HG02852 (cell line): ENCODE measurements at regions not wholly inside any gene's neighbourhood (a gene's known extent, or its start where the extent isn't known, plus 50 kb on each side); places are given as distances from the start of the nearest gene placed in this dataset.
"Not testable (repeated sequence)": the region's sequence is repeated elsewhere in the genome, so short reads cannot be mapped to it uniquely, and the experiment has no call there.

Experiments used
- ATAC-seq: cut with Tn5 transposase; IDR thresholded peaks from one replicate; pipeline ENCODE4 v1.9.1; 2021; ENCODE audit warnings: mild to moderate bottlenecking, moderate library complexity; ENCODE audit not compliant: unreplicated experiment

DNA sequence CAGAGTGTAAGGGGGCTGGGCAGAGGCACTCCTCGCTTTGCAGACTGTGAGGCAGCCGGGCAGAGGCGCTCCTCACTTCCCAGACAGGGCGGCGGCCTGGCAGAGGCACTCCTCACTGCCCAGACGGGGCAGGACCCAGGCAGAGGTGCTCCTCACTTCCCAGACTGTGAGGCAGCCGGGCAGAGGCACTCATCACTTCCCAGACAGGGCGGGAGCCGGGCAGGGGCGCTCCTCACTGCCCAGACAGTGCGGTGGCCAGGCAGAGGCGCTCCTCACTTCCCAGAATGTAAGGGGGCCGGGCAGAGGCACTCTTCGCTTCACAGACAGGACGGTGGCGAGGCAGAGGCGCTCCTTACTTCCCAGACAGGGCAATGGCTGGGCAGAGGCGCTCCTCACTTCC lies 442.5 kb downstream of the SPATA31D1 start:
- no peak for ATAC-seq

DNA sequence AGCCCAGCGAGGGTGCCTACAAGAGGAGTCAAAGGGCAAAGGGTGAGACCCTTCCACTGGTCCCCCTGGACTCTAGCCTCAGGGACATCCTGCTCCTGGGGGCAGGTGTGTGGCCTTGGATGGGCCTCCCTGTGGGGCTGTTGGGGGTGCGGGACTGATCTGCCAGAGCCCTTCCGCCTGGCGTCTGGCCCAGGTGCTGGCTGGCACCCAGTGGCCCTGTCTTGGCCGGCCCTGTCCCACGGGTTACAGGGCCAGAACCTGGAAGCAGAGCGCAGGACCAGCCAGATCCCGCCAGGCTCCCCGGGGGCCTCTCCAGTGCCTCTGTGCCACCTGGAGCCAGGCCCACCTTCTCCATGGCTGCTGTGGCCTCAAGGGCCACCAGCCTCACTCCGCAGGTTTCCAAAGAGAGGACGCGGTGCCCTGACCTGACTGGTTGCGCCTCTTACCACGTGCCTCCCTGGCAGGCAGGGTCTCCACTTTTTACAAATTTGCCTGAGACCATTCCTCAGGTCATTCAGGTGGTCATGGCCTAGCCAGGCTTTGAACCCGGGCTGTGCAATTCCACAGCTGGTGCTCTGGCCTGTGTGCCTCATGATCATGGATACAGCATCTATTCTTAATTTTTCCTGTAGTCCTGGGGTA lies 444.8 kb downstream of the SPATA31D1 start:
- ATAC-seq, result not testable (repeated sequence)

DNA sequence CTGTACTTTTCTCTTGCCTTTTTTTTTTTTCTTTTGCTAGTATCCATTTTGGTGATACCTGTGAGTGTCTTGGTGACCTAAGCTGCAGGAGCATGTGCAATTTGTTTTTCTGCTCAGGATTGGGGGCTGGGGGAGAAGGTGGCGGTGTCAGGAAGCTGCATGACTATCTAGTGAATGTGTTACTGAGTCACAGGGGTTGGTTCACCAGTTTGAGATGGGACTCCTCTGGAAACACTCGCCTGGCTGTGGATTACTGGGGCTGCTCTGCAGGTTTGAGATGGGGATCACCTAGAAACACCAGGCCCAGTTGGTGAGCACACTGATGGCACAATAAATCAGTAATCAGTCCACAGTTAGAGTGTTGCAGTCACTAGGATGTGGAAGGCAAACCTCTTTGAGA lies 447.9 kb downstream of the SPATA31D1 start:
- ATAC-seq, result no peak

DNA sequence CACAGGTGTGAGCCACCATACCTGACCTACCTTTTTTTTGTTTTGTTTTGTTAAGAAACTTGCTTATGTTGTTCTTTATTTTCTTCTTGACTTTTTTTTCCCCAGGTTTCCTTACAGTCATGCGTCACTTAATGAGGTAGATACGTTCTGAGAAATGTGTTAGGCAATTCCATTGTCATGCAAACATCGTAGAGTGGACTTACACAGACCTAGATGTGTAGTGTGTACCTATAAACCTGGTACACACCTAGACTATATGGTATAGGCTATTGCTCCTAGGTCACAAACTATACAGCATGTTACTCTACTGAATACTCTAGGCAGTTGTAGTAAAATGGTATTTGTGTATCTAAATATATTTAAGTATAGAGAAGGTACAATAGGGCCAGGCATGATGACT lies 448.6 kb downstream of the SPATA31D1 start:
- ATAC-seq, result not testable (repeated sequence)

DNA sequence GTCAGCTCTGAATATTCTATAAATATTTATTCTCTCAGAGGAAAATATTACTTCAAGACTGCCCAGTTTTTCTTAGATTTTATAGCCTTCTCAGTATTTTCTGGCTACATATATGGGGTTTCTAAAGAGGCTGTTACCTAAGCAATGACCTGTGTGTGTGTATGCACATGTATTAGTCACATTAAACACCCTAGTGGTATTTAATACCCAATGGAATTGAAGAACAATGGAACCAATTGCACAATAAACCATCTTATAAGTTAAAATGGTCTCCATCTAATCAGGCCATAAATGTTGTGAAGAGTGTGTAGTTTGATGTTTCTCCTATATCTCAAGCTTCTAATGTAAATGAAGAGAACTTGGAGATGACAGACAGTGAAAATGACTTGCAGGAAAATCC lies 450.0 kb downstream of the SPATA31D1 start:
- ATAC-seq, result no peak

DNA sequence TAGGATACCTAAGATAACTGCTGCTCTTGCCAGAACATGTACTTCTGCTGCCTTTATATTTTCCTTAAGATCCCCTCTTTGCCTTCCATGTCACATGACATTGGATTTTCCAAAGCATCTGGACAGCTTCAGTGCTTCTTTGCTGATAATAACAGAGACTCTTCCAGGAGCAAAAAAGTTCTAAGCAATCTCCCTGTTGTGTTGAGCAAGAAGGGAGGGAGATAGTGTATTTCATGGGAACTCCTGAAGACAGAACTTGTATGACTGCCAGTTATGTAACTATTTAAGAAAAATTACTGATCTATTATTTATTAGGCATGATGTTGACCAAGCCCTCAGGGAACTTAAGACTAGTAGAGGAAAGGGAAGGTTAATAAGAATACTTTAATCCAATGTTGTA lies 454.7 kb downstream of the SPATA31D1 start:
- no peak for ATAC-seq

DNA sequence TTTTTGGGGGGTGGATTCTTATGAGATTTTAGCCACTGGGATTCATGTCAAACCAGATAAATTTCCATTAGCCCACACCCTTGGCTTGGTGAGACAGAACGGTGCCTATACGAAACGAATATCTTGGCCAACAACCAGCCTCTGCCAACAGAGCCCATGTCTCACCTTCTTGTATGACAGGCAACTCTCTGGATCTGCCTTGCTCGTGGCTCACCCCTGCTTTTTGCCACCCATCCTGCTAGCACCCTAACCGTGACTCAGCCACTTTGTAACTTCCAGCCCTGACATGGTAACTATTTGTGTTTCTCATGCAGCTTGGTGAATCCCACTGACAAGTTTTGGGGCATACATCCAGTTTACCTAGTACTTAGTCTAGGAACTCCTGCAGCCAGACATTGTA lies 457.0 kb downstream of the SPATA31D1 start:
- no peak for ATAC-seq

DNA sequence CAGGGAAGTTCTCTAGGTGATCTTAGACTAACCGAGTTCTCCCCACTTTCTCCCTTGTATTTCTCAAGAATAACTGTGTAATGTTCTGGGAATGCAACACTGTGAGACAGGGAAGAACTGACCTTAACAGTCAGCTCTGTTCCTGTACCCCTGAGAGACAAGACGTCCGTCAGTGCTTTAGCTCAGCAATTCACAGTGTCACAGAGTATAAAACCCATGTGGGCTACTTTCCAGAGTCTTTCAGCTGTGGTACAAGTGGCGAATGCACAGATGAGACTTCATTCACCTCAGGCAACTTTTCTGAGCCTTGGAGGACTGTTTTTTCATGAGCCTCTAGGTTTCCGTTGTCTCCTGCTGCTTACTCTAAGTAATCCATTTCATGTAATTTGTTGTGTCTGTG lies 458.8 kb downstream of the SPATA31D1 start:
- ATAC-seq, result no peak

DNA sequence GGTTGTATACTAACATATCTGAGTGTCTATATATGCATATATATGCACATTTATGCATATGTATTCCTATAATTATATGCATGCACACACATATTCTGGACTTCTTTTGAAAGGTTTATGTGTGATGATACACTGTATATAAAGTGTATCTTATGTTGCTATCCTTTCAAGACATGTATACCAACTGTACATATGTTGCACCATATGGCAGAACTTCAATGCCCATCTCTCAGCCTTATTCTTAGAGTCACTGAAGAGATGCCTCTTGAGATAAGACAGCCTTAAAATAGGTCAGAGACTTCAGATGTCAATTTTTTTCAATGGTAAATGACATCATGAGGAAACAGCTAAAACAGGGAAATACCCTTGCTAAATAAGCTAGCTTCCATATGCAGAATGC lies 461.4 kb downstream of the SPATA31D1 start:
- no peak for ATAC-seq

DNA sequence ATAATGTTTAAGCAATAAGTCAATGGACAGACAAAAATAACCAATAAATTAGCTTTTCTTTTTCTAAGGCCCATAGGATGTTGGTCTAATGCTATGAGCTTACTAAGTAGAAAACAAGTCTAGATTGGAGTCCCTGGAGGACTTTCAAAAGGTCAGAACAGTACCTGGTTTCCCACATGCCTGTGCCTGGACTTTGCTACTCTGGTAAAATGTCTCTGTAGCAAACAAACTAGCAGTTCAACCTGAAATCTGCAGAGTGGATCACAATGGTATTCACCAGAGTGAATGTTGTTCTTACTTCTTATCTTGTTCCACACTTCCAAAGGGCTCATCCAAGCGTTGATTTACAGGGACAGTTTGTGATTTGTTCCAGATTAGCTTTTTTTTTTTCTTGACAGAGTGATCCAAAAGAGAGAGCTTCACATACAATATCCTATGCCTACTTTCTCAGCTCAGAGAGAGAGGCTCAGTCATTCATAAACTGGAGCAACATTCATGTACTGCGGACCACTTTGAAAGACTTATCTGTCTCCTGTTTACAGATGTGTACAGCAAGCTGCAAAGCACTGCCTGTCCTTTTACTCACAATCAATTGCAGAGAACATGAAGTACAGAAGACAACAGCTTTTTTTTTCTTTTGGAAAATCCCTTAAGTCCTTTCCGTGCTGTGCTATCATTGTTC lies 466.1 kb downstream of the SPATA31D1 start:
- no peak for ATAC-seq

DNA sequence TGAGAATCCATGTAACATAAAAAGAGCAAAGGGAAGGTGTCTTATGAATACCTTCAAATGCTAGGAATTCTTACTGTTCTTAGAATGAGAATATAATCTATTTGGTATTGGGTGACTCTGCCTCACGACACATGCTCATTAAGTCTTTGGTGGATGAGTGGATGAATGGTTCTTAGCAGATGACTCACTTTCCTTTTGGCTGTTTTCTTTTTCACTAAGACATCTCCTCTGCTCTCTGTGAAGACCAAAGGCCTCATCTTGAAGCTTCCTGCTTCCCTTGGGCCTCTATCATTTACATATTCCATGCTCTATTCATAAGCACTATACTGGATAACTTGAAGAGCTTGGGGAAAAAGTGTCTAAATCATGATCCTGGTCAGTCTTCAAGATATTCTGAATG lies 468.1 kb downstream of the SPATA31D1 start:
- peak; percentile 68 for ATAC-seq

DNA sequence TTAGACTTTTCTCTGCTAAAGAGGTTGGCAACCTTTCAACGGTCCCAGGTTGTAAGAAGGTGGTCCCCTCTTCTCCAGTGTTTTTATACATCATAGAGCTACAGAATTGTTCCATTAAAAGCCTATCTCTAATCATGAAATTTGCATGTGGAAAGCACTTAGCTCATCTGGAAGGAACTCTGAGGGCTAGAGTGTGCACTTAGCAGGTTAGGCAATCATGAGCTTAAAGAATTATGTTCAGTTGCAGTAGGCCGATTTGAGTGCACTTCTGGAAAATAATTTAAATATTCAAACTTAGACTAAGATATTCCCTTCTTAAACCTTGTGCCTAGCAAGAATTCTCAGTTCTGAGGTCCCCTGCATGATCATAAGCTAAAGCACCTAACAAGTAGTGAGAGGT lies 468.7 kb downstream of the SPATA31D1 start:
- ATAC-seq, result no peak

DNA sequence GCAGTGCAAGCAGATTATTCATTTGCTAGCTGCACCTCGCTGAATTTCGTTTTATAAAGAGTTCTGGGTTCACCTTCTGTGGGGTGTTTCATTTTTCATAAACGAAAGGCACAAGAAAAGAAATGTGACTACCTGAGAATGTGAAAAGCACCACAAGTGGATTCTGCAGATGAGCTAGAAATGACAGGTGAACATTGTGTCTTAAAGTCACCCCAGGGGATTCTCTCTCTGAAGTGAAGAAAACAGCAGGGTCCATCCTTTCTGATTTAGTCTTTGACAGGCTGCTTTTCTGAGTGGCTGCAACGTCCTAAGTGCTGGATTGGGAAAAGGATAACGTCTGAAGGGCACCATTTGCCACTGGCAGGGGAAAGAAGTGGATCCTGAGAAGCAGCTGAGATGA lies 469.3 kb downstream of the SPATA31D1 start:
- ATAC-seq, result no peak

DNA sequence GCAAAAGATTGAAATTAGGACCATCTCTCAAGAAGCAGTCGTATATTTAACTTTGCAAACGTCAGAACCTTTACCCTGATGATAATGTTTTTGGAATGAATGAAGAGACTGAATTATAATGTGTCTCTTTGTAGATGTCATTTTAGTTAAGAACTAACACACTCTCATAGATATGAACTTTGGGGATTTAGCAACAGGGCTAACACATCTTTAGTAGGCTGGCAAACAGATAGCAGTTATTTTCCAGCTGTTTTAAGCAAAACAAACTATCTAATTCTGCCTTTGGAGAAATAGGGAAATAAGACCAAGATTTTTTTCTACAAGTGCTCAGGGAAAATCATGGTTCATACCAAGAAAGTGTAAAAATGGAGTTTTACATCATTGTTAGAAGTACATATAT lies 469.7 kb downstream of the SPATA31D1 start:
- no peak for ATAC-seq

DNA sequence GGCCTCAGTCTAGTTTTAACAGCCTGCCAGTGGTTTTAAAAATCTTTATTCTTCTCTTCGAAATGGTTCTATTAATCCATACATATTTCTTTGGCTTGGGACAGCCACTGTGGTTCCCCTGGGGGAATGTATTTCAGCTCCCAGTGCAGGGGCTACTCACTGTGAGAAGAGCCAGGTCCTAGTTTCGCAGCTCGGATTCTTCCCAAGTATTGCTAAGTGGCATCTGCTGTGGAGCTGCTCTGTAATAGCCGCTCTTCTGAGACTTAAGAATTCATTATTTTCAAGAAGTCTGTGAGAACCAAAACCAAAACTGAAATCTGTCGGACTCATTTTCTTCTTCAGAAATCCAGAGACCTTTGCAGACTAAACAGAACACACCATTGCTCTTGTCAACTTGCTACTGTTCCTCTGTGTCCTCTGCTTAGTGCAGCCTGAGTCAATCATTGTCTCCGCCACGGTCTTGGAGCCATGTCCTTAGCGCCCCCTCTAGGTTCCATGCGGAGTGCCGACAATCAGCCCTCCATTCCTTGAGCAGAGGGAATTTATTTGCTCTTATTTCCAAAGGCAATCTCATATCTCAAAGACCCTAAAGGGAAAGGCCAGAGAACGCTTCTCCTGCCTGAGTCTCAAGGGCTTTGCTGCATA lies 478.2 kb downstream of the SPATA31D1 start:
- no peak for ATAC-seq

DNA sequence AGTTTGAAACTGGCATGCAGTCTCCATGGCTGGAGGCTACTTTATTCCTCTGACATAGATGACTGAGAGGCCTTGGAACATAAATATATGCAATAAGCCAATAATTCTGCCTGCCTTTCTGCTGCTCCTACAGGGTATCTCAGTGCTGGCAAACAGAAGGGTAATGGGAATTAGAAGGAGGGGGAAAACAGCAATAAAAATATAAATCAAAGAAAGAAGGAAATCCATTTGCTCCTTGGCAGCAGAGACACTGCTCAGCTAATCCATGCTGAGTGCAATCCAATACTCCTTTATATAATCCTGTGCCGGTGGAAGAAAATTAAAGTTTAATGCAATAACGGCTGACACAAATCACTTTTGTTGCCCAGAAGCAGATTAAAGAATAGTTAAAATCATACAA lies 478.9 kb downstream of the SPATA31D1 start:
- ATAC-seq, result no peak

DNA sequence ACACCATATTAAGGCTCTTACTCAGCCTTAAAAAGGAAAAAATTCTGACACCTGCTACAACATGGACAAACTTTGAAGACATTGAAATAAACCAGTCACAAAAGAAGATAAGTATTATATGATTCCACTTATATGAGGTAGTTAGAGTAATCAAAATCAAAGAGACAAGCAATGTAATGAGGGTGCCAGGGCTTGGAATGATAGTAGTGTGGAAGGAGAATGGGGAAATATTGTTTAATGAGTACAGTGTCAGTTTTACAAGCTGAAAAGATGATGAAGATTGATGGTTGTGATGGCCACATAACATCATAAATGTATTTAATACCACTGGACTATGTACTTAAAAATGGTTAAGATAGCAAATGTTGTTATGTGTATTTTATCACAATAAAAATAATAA lies 485.7 kb downstream of the SPATA31D1 start:
- no peak for ATAC-seq

DNA sequence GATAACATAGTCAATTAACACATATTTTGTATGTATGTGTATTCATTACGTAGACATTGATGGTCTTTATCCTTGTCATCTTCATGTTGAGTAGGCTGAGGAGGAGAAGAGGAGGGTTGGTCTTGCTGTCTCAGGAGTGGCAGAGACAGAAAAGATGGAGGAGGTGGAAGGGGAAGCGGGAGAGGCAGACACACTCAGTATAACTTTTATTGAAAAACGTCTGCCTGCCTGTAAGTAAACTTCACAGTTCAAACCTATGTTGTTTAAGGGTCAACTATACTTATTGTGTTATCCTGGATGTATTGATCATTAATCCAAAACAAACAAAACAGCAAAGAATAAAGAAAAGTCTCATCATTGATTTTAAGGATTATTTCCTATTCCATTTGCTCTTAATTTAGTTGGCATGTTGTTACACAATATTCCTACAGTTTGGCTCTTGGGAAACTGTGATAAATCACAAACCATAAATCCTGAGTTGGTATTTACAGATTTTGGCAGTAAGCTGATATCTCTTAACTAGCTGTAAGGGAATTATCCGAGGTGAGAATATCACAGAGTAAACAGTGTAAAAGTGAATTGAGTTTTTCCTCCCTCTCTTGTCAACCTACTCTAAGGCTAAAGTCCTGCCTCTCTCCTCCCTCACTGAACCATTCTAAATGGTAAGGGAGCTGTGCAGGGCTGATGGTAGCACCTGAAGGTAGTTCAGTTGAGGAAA lies 487.2 kb downstream of the SPATA31D1 start:
- ATAC-seq, result no peak

DNA sequence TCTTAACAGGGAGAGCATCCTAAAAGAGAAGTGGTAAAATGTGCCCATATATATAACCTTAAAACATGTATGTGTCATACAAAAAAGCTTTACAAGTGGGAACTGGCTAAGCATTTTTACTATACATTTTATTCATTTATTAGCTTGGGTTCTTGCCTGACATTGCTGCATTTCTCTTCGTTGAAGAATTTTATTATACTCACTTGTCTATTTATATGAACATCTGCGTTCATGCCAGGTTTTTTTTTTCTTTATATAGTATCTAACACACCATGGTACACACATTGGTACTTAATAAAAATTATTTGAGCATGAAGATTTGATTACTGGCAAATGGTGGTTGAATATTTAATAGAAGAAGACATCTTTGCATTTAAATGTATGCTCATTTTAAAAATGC lies 492.3 kb downstream of the SPATA31D1 start:
- ATAC-seq, result no peak

DNA sequence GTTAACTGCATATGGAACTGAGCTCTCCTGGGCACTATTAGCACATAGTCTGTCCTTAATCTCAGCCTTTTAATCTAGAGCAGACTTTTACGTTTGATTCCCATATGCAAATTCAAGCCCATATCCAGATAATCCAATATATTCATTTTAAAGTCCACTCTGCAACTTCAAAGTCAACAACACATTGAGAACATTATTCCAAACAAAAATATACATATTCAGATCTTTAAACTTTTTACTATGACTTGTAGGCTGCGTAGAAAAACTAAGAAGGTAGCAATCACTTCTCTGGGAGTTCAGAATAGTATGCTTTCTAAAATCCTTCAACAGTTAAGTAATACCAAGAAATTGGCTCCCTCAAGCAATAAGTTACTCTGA lies 499.4 kb downstream of the SPATA31D1 start:
- ATAC-seq, result no peak

DNA sequence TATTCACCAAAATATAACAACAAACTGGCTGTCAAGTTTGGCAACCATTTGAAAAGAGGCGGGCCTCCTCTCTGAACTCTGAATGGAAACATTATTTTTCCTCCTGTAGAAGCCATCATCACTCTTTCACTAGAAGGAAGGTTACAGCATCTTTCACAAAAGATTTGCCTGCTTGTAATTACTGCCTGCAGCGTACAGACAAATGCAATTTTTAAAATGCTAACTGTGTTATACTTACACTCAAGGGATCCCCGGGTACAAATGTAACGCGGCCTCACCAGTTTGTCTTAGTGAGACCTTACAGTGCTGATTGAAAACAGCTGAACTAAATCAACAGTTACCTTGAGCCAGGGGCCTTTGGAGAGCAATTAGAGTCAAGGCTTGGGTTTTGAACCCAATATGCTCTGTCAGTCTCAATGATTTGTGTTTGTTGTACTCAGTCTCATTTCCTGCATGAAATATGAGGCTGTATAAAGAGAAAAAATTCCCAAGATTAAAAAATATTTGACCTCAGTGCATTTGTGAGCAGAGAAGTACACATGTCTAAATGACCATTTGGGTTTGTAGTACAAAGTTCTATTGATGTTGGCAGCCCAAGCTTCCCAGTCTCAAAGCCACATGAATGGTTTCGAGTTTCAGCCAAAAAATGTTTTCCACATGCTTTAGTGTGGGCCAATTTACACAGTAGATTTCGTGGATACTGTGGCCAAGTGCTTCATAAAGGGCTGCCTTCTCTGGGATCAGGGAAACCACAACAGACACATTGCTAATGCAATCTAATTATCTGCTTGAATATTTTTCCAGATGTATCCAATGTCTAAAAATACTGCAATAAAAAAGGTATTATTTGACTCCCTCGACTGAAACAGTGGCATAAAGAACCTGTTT lies 500.0 kb downstream of the SPATA31D1 start:
- ATAC-seq, result no peak
